ENCODE measurements at regions not wholly inside any gene's neighbourhood (a gene's known extent, or its start where the extent isn't known, plus 50 kb on each side); places are given as distances from the start of the nearest gene placed in this dataset.

- WGBS, 2 donors, result 83 to 84% methylated on average over 3 of the region's 3 CpGs
- Histone ChIP-seq H3K9ac (ENCODE audit: insufficient read depth in 1 of 2, low read length in 2 of 2) (no peak overlapping the region), H3K36me3 (ENCODE audit: control insufficient read depth in 4 of 4, insufficient read depth in 4 of 4, low read length in 4 of 4) (no peaks in the 10 kb centered on the region), H3K4me3 (no peak overlapping the region), H3K9me3 (ENCODE audit: control insufficient read depth in 4 of 4, insufficient read depth in 3 of 4, low read length in 3 of 4) (no peaks in the 10 kb centered on the region), H3K27me3 (ENCODE audit: control insufficient read depth in 3 of 3, insufficient read depth in 3 of 3, low read length in 2 of 3) (no peaks in the 10 kb centered on the region), H3K4me1 (ENCODE audit: control insufficient read depth in 5 of 5, insufficient read depth in 5 of 5, low read length in 5 of 5) (no peaks in the 10 kb centered on the region), H3K27ac (ENCODE audit: low read depth in 1 of 2, low read length in 1 of 2) (no peak overlapping the region)
- TF ChIP-seq CTCF (IDR thresholded peaks at IDR 0.05; ENCODE audit: control extremely low read depth, extremely low read depth), result no peak
- no peak for DNase-seq
- no peak for ATAC-seq (ENCODE audit: insufficient read depth, low FRiP score)
Observed at GRCh38 chr5:152824316-152824715, 419.2 kb upstream of the NMUR2 start.

DNA sequence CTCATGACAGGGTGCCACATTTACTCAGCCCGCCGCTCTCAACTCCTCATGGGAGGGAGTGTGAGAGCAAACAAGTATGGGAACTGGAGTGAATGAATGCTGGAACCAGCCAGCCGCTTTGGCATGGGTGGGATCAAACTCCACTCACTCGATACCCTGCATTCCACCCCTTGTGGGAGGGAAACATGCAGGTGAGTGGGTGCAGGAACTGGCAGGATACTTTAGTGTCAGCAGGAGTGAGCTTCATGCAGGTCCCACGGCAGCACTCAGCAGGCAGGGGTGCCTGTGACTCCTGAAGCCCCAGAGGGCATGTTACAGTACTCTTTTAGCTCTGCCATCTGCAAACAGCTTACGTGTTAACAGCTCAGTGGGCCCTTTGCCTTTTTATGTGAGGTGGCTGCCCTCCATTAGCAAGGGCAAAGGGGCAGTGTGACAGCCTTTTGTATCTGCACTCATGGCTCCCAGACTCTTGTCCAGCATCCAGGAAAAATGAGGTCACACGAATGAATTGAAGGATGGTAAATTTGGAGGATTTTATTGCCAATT lies 433.2 kb upstream of the NMUR2 start:
- no peak overlapping the region for H3K4me3 ChIP-seq
- WGBS, 2 donors, result 75 to 89% methylated on average over 7 of the region's 7 CpGs
- no peak for ATAC-seq (ENCODE audit: insufficient read depth, low FRiP score)
- H3K36me3 ChIP-seq (ENCODE audit: control insufficient read depth in 4 of 4, insufficient read depth in 4 of 4, low read length in 4 of 4), result no peaks in the 10 kb centered on the region
- no peaks in the 10 kb centered on the region for H3K9me3 ChIP-seq (ENCODE audit: control insufficient read depth in 4 of 4, insufficient read depth in 3 of 4, low read length in 3 of 4)
- H3K27me3 ChIP-seq (ENCODE audit: control insufficient read depth in 3 of 3, insufficient read depth in 3 of 3, low read length in 2 of 3), result no peaks in the 10 kb centered on the region
- H3K27ac ChIP-seq (ENCODE audit: low read depth in 1 of 2, low read length in 1 of 2), result no peak overlapping the region
- no peak for DNase-seq
- no peaks in the 10 kb centered on the region for H3K4me1 ChIP-seq (ENCODE audit: control insufficient read depth in 5 of 5, insufficient read depth in 5 of 5, low read length in 5 of 5)
- no peak for TF ChIP-seq CTCF (IDR thresholded peaks at IDR 0.05; ENCODE audit: control extremely low read depth, extremely low read depth)
- H3K9ac ChIP-seq (ENCODE audit: insufficient read depth in 1 of 2, low read length in 2 of 2), result no peak overlapping the region

GRCh38 chr5:152844713-152845112 lies 439.6 kb upstream of the NMUR2 start:
- Histone ChIP-seq H3K36me3 (ENCODE audit: control insufficient read depth in 4 of 4, insufficient read depth in 4 of 4, low read length in 4 of 4) (no peaks in the 10 kb centered on the region), H3K27me3 (ENCODE audit: control insufficient read depth in 3 of 3, insufficient read depth in 3 of 3, low read length in 2 of 3) (no peaks in the 10 kb centered on the region), H3K27ac (ENCODE audit: low read depth in 1 of 2, low read length in 1 of 2) (no peak overlapping the region), H3K9ac (ENCODE audit: insufficient read depth in 1 of 2, low read length in 2 of 2) (no peak overlapping the region), H3K9me3 (ENCODE audit: control insufficient read depth in 4 of 4, insufficient read depth in 3 of 4, low read length in 3 of 4) (no peaks in the 10 kb centered on the region), H3K4me1 (ENCODE audit: control insufficient read depth in 5 of 5, insufficient read depth in 5 of 5, low read length in 5 of 5) (no peaks in the 10 kb centered on the region), H3K4me3 (no peak overlapping the region)
- WGBS, 2 donors, result 56 to 89% methylated on average over 1 of the region's 1 CpG
- DNase-seq (no peak), ATAC-seq (ENCODE audit: insufficient read depth, low FRiP score) (no peak)
- no peak for TF ChIP-seq CTCF (IDR thresholded peaks at IDR 0.05; ENCODE audit: control extremely low read depth, extremely low read depth)

- no peak overlapping the region for H3K27ac ChIP-seq (ENCODE audit: low read depth in 1 of 2, low read length in 1 of 2)
- no peak overlapping the region for H3K9ac ChIP-seq (ENCODE audit: insufficient read depth in 1 of 2, low read length in 2 of 2)
- H3K4me3 ChIP-seq, result no peak overlapping the region
- no peak for ATAC-seq (ENCODE audit: insufficient read depth, low FRiP score)
- no peaks in the 10 kb centered on the region for H3K36me3 ChIP-seq (ENCODE audit: control insufficient read depth in 4 of 4, insufficient read depth in 4 of 4, low read length in 4 of 4)
- WGBS, 2 donors, result 68 to 76% methylated on average over 2 of the region's 2 CpGs
- peaks cover 0 to 3% (median 0%) of the 10 kb centered on the region in 4 donors for H3K9me3 ChIP-seq (ENCODE audit: control insufficient read depth in 4 of 4, insufficient read depth in 3 of 4, low read length in 3 of 4)
- H3K4me1 ChIP-seq (ENCODE audit: control insufficient read depth in 5 of 5, insufficient read depth in 5 of 5, low read length in 5 of 5), result no peaks in the 10 kb centered on the region
- DNase-seq, result no peak
- no peaks in the 10 kb centered on the region for H3K27me3 ChIP-seq (ENCODE audit: control insufficient read depth in 3 of 3, insufficient read depth in 3 of 3, low read length in 2 of 3)
- no peak for TF ChIP-seq CTCF (IDR thresholded peaks at IDR 0.05; ENCODE audit: control extremely low read depth, extremely low read depth)
Observed at GRCh38 chr5:152853361-152853760, 448.3 kb upstream of the NMUR2 start.

Measured in lung (tissue), 11 donors.